Rectal smooth muscle tissue (tissue), 1 donor: ENCODE measurements at regions not wholly inside any gene's neighbourhood (a gene's known extent, or its start where the extent isn't known, plus 50 kb on each side); places are given as distances from the start of the nearest gene placed in this dataset.

ENCODE experiments used
- H3K27ac ChIP-seq: one replicate; pipeline ENCODE4 v1.7.0; 2013; ENCODE audit warnings: low read depth, low read length, inconsistent platforms
- H3K27me3 ChIP-seq: one replicate; pipeline ENCODE4 v1.7.0; 2013; ENCODE audit warnings: low read length; ENCODE audit not compliant: control insufficient read depth, insufficient read depth
- H3K36me3 ChIP-seq: one replicate; pipeline ENCODE4 v1.7.0; 2013; ENCODE audit warnings: low read length; ENCODE audit not compliant: control insufficient read depth, insufficient read depth
- H3K4me1 ChIP-seq: one replicate; pipeline ENCODE4 v1.7.0; 2013; ENCODE audit warnings: low read length; ENCODE audit not compliant: control insufficient read depth, insufficient read depth
- H3K4me3 ChIP-seq: one replicate; pipeline ENCODE4 v1.7.0; 2013; ENCODE audit warnings: low read length
- H3K9ac ChIP-seq: one replicate; pipeline ENCODE4 v1.7.0; 2013; ENCODE audit warnings: low read length

DNA sequence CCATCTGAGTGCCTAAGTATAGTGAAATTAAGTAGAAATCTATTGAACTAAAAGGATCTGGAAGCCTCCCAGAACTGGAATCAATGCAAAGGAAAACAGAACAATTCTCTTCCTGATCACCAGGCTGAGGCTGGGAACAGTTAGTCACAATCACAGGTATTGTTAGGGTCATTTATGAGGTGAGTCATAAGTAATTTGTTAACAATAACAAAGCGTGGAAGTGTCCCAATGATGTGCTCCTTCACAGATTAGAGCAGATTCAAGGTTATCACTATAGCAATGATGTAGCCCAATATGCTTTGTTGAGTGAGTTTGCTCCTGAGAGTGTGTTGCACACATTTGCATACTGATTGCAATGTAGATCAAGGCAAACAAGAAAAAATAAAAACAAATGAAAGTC lies 228.1 kb downstream of the ZNF674 start:
- Histone ChIP-seq H3K36me3 (no peaks in the 10 kb centered on the region), H3K4me1 (no peaks in the 10 kb centered on the region), H3K9ac (no peak overlapping the region), H3K27ac (no peak overlapping the region), H3K27me3 (no peaks in the 10 kb centered on the region), H3K4me3 (no peak overlapping the region)

GRCh38 chrX:46311581-46312120 lies 233.6 kb downstream of the ZNF674 start:
- H3K27ac ChIP-seq = no peak overlapping the region
- H3K4me3 ChIP-seq = no peak overlapping the region
- no peaks in the 10 kb centered on the region for H3K27me3 ChIP-seq
- no peaks in the 10 kb centered on the region for H3K4me1 ChIP-seq
- no peaks in the 10 kb centered on the region for H3K36me3 ChIP-seq
- H3K9ac ChIP-seq = no peak overlapping the region

GRCh38 chrX:46310815-46311497 lies 234.3 kb downstream of the ZNF674 start:
- Histone ChIP-seq H3K4me1 (no peaks in the 10 kb centered on the region), H3K36me3 (no peaks in the 10 kb centered on the region), H3K27me3 (no peaks in the 10 kb centered on the region), H3K9ac (no peak overlapping the region), H3K4me3 (no peak overlapping the region), H3K27ac (no peak overlapping the region)

GRCh38 chrX:46308110-46308509 lies 237.1 kb downstream of the ZNF674 start:
- Histone ChIP-seq H3K9ac (no peak overlapping the region), H3K36me3 (no peaks in the 10 kb centered on the region), H3K4me1 (no peaks in the 10 kb centered on the region), H3K27ac (no peak overlapping the region), H3K4me3 (no peak overlapping the region), H3K27me3 (no peaks in the 10 kb centered on the region)

DNA sequence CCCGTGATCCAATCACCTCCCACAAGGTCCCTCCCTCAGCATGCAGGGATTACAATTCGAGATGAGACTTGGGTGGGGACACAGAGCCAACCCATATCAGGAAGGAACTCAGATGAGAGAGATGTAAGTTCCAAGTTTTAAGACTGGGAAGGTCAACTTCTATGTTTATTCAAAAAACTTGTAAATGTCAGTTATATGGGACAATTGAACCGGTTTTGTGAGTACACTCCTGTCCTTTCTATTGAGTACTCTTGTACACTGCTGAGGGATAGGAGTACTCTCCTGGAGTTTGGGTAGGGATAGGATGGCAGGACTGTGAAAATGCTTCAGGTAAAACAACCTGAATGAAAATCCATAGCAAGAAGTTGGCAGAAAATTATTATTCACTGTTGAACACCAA lies 239.1 kb downstream of the ZNF674 start:
- Histone ChIP-seq H3K4me1 (no peaks in the 10 kb centered on the region), H3K36me3 (no peaks in the 10 kb centered on the region), H3K27me3 (no peaks in the 10 kb centered on the region), H3K9ac (no peak overlapping the region), H3K4me3 (no peak overlapping the region), H3K27ac (no peak overlapping the region)

- Histone ChIP-seq H3K4me3 (no peak overlapping the region), H3K4me1 (no peaks in the 10 kb centered on the region), H3K36me3 (no peaks in the 10 kb centered on the region), H3K9ac (no peak overlapping the region), H3K27me3 (no peaks in the 10 kb centered on the region), H3K27ac (no peak overlapping the region)
These were observed 239.8 kb downstream of the ZNF674 start for GRCh38 chrX:46305431-46305830.

DNA sequence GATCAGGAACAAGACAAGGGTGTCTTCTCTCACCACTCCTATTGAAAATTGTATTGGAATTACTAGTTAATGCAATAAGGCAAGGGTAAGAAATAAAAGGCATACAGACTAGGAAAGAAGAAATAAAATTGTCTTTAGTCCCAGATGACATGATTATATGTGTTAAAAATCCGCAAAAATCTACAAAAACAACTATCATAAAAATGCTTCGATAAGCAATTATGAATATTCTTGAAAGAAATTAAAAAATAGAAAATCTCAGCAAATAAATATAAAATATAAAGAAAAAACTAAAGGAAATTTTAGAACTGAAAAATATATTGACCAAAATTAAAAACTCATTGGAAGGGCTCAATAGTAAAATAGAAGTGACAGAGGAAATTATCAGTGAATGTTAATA lies 243.3 kb downstream of the ZNF674 start:
- H3K27me3 ChIP-seq = no peaks in the 10 kb centered on the region

DNA sequence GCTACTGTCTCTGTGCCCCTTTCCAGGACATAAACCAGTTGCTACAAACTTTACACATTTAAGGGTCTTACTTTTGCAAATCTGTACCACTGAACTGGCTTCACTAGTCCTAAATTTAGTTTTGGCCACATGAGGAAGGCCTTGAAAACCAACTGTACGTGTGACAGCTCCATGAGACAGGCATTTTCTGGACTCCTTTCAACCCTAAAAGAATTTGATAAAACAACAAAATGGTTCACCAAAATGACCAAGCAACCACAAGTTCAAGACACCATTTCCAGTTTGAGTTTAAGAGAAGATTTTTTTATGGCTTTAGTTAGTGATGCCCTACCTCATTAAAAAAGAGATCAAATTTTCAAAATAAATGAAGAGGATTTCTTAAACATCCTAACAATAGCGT lies 246.4 kb downstream of the ZNF674 start:
- Histone ChIP-seq H3K4me1 (no peaks in the 10 kb centered on the region), H3K4me3 (no peak overlapping the region), H3K27me3 (no peaks in the 10 kb centered on the region), H3K9ac (no peak overlapping the region), H3K36me3 (no peaks in the 10 kb centered on the region), H3K27ac (no peak overlapping the region)

More for the DNA sequence above, 243.3 kb downstream of the ZNF674 start:
- H3K4me1 ChIP-seq = no peaks in the 10 kb centered on the region
- H3K9ac ChIP-seq = no peak overlapping the region
- H3K36me3 ChIP-seq = no peaks in the 10 kb centered on the region
- H3K27ac ChIP-seq = no peak overlapping the region
- no peak overlapping the region for H3K4me3 ChIP-seq

DNA sequence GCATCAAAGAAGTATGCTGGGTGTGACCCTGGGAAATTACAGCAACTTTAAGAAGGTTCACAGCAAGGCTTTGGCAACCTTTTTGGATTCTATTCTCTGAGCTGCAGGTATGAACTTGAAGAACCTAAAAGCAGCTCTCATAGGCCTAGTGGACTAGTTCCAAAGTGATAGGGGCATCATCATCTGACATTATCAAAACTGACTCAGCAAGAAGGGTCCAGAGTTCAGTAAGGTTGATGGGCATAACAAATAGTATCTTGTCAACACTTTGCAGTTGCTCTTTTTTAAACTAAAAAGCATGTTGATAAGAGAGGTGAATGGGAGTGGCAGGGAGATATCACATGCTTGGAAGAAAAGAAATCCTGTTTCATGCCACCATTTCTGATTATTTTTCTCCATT lies 249.3 kb downstream of the ZNF674 start:
- Histone ChIP-seq H3K9ac (no peak overlapping the region), H3K36me3 (no peaks in the 10 kb centered on the region), H3K27me3 (no peaks in the 10 kb centered on the region), H3K27ac (no peak overlapping the region), H3K4me3 (no peak overlapping the region), H3K4me1 (no peaks in the 10 kb centered on the region)

DNA sequence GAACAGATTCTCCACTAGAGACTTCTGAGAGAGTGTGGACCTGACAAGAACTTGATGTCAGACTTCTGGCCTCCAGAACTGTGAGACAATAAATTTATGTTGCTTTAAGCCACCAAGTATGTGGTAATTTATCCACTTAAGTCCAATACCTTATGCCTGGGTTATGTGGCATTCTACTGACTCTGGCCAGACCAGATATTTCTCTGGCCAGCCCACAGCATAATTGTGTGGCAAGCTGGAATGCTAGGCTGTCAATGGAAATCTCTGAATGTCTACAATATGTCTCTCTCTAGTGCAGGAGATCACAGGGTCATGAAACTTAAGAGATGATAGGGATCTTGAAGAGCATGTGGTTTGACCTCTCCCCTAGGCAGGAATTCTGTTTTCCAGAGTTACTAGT lies 251.0 kb downstream of the ZNF674 start:
- no peaks in the 10 kb centered on the region for H3K36me3 ChIP-seq
- no peak overlapping the region for H3K4me3 ChIP-seq
- no peak overlapping the region for H3K27ac ChIP-seq
- no peaks in the 10 kb centered on the region for H3K27me3 ChIP-seq
- no peak overlapping the region for H3K9ac ChIP-seq
- H3K4me1 ChIP-seq = no peaks in the 10 kb centered on the region

DNA sequence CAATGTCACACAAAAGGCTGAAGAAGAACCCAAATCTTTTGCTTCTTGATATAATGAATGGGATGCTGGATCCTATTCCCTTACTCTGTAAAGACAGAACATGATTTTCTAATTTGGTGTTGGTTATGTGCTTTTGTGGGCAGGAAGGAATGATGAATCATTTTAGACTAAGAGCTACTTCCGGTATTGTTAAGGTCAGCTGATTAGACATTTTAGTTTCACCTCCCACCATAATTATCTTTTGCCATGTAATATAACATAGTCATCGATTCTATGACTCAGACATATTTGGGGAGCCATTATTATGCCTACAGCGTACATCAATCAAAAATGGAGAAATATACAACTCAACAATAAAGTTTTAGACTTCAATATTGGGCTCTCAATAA lies 265.3 kb downstream of the ZNF674 start:
- Histone ChIP-seq H3K27me3 (no peaks in the 10 kb centered on the region), H3K4me1 (no peaks in the 10 kb centered on the region), H3K9ac (no peak overlapping the region), H3K36me3 (no peaks in the 10 kb centered on the region), H3K4me3 (no peak overlapping the region), H3K27ac (no peak overlapping the region)

- Histone ChIP-seq H3K27me3 (no peaks in the 10 kb centered on the region), H3K4me1 (no peaks in the 10 kb centered on the region), H3K27ac (no peak overlapping the region), H3K9ac (no peak overlapping the region), H3K4me3 (no peak overlapping the region), H3K36me3 (no peaks in the 10 kb centered on the region)
These were observed 265.9 kb downstream of the ZNF674 start for GRCh38 chrX:46279214-46279924.

DNA sequence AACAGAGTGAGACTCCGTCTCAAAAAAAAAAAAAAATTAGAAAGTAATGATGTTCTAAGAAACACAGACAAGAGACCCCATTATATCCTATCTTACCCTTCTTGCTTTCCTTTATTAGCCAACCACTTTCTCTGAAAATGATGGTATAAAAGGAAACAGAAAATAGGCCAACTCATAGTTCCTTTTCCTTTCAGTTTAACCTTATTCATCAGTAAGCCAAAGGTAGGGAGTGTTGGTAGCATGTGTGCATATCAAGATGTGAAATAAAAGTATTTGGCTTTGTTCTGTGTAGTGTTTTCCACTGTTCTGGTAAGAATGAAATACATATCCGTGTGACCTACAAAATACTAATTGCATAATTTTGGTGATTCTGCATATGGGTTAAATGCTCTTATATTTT lies 266.6 kb downstream of the ZNF674 start:
- no peaks in the 10 kb centered on the region for H3K27me3 ChIP-seq
- H3K4me3 ChIP-seq = no peak overlapping the region
- no peaks in the 10 kb centered on the region for H3K4me1 ChIP-seq
- no peak overlapping the region for H3K9ac ChIP-seq
- no peak overlapping the region for H3K27ac ChIP-seq
- H3K36me3 ChIP-seq = no peaks in the 10 kb centered on the region
